HG02981 (cell line): ENCODE measurements at regions not wholly inside any gene's neighbourhood (a gene's known extent, or its start where the extent isn't known, plus 50 kb on each side); places are given as distances from the start of the nearest gene placed in this dataset.
"Not testable (repeated sequence)": the region's sequence is repeated elsewhere in the genome, so short reads cannot be mapped to it uniquely, and the experiment has no call there.

Source experiments
- ATAC-seq: cut with Tn5 transposase; IDR thresholded peaks from one replicate; pipeline ENCODE4 v1.9.1; 2021; ENCODE audit warnings: mild to moderate bottlenecking, moderate library complexity; ENCODE audit not compliant: unreplicated experiment

- ATAC-seq: no peak
Measured at GRCh38 chr1:9459816-9460407, 79.4 kb upstream of the SLC25A33 start.

DNA sequence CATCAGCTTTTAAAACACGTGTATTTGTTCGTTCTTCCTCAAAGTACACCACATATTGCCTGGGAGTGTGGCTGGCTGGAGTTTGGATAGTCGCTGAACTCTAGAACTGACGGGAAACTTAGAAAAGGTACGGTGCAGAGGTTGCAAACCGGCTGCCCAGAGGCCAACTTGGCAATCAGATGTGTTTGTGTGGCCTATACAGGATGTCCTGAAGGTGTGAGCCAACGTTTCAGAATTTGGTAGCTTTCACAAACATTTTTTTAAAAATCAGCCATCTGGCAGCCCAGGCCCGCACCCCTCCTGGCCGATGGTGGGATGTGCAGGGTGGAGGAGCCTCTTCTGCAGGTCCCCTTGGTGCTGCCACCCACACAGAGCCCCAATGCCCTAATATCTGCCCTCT, 73.6 kb upstream of the SLC25A33 start:
- no peak for ATAC-seq

DNA sequence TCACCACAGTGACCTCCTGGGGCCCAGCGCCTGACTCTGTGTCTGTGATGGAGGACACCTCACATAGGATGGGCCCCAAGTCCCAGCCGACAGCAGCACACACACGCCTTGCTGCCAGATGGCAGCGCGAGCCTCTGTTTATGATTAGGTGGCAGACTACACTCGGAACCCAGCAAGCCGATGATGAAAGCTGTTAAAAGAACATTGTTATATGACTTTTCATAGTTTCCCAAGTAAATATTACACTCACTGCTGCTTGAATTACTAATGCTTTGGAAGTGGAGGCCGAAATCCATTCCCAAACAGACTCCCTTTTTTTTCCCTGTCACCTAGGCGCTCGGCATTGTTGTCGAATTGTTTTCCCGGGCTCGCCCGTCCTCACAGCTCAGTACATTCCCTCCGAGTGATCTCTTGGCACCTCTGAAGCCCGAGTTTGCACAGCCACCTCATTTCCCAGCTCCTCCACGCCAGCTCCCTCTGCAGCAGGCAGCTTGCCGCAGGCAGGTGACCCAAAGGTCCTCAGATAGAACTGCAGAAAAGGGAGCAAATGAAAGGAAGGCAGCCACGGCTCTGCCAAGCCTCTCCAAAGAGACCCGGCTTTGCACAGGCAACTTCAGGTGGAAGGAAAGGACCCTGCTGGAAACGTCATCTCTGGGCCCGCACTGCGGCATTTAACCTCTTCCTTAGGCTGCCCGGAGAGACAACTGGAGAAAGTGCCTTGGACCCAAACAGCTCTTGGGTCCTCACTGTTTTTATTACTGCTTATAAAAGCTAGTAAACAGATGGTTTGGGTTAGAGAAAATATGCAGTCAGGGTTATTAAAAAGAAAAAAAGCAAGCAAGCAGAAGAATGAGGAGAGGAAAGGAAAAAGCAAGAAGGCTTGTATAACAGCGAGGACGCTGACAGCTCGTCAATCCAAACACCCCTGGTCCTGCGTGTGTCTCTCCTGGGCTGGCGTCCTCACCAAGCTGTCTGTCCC, 72.2 kb upstream of the SLC25A33 start:
- ATAC-seq: no peak

GRCh38 chr1:9469882-9470281, 69.4 kb upstream of the SLC25A33 start:
- ATAC-seq: not testable (repeated sequence)

GRCh38 chr1:9471679-9472078, 67.6 kb upstream of the SLC25A33 start:
- no peak for ATAC-seq

GRCh38 chr1:9472386-9473031, 66.8 kb upstream of the SLC25A33 start:
- ATAC-seq: no peak

DNA sequence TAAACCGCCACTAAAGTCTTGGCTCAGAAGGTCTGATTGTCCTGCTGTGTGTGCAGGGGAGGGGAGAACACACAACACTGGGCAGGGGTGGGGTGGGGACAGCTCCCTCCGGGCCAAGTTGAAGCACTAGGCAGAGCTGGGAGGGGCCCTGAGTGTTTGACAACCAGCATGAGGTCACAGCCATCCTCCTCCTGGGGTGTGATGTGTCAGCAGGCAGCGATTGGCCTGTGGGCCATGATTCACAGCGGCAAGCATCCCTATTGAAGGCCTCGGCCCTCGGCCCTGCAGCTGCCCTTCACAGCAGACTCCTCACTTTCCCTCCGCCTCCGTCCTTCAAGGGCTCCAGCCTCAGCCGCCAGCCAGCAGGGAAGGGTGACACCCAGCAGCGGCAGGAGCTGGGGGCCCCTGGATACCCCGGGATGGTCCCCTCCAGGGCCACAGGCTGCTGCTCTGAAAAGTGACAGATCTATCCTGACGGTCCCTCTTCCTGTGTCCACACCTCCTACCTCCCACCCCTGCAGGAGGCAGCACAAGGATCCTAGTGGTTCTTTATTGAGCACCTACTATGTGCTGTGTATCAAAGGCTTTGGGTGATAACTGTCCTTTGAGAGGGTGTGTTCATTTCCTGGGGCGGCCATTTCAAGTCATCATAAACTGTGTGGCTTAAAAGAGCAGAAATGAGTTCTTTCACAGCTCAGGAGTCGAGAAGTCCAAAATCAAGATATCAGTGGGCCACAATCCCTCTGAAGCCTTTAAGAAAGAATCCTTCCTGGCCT, 66.0 kb upstream of the SLC25A33 start:
- no peak for ATAC-seq

DNA sequence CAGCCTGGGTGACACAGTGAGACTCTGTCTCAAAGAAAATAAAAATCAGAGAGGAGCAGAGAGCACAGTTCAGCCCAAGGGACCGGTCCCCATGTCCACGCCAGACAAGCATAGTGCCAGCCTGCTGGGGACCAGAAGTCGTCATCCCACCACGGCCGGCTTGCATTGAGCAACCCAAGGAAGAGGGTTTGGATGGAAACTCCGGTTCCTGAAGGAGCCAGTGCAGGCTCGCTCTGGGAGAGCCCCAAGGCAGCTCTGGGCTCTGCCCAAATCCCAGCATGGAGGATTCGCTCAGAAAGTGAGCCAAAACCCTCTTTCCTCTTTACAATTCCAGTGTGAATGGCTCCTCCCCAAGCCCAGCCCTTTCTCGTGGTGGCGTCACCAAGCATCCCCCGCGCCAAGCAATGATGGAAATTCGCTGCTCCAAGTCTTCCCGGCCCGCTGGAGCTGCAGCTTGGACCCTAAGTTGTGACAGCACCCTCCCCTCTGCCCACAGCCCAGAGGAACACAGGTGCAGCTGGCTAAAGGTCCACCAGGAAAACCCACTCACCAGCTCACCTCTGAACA, 64.1 kb upstream of the SLC25A33 start:
- no peak for ATAC-seq

DNA sequence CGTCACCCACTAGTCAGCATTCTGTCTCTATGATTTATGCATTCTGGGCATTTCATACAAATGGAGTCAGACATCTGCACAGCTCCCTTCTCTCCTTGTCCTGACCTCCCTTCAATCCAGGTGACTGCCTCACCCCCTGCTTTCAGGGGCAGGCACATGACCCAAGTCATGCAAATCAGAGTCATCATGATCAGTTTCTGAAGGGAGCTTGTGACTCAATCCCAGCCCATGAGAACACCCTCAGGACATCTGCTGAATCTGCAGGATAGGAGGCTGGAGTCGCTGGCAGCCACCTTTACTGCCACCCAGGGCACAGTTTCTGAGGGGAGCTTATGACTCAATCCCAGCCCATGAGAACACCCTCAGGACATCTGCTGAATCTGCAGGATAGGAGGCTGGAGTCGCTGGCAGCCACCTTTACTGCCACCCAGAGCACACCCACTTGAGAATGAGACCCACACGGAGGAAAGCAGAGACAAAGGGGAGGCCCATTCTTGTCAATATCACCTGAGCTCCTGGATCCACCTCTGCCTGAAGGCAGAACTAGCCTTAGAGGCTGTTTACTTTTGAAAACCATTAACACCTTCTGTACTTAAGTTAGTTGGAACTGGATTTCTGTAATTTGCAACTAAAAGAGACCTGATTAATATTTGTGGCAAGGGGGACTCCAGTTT, 62.3 kb upstream of the SLC25A33 start:
- no peak for ATAC-seq

- no peak for ATAC-seq
Measured at GRCh38 chr1:9477535-9477934, 61.7 kb upstream of the SLC25A33 start.

GRCh38 chr1:9478021-9478420, 61.2 kb upstream of the SLC25A33 start:
- ATAC-seq: no peak

DNA sequence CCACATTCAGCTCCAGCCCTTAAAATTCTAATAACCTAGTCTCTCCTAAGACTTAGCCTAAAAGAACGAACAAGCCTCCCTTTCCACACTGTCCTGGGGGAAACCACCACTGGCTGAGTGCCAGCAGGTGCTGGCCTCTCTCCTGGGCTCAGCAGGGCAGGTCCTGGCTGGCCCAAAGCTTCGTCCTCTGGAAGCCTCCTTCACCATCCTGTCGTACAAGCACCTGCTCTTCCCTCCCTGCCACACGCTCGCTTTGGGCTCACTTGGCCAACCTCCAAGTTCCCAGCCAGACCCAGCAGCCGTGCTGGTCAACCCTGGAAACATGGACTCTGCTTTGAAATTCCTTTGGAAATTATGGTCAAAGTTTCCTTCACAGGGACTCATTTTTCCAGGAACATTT, 58.2 kb upstream of the SLC25A33 start:
- no peak for ATAC-seq

DNA sequence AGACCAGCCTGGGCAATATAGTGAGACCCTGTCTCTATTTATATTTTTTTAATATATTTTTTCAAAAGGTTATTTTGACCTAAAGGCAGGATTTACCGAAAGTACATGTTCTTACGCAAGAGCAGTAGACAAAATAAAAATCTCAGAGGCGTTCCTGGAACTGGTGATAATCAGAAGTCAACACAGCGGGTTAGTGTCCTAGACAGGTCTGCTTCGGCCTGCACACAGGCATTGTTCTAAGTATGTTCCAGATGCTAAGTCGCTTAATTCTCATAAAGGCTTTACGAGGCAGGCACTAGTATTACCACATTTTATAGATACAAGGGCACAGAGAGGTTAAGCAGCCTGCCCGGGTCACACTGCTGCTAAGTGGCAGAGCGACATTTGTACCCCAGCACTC, 56.9 kb upstream of the SLC25A33 start:
- ATAC-seq: no peak

DNA sequence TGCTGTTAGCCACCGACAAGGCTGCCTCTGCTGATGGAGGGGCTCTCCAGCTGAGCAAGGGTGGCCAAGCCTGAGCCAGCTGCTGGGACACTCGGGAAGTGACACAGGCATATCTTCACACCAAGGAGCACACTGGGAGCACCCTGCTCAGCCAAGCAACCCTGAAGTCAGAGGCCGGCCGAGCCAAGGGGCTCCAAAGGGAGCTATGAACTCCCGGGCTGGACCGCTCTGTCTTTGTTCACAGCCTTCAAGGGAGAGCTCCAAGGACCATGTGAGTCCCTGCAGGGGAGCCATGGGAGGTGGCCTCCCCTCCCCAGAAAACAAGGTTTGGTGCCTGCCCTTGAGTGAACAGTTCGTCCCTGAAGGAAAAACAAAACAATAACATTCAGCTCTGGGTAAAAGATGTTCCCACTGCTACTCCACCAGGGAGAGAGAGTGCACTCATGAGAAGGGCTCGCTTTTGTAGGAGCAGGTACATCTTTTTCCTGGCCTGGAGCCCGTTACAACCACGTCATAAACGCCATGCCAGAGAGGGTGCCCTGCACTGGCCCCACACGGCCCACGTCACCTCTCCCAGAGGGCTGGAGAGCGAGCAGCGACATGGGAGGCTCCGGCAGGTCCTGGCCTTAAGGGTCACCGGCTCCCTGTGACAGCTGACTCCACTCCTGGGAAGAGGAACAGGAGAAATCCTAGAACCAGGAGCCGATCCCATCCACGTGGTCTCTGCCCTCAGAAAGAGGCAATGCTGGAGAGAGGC, 56.3 kb upstream of the SLC25A33 start:
- no peak for ATAC-seq

GRCh38 chr1:9486466-9487140, 52.7 kb upstream of the SLC25A33 start:
- no peak for ATAC-seq
